ENCODE measurements at regions not wholly inside any gene's neighbourhood (a gene's known extent, or its start where the extent isn't known, plus 50 kb on each side); places are given as distances from the start of the nearest gene placed in this dataset.

DNA sequence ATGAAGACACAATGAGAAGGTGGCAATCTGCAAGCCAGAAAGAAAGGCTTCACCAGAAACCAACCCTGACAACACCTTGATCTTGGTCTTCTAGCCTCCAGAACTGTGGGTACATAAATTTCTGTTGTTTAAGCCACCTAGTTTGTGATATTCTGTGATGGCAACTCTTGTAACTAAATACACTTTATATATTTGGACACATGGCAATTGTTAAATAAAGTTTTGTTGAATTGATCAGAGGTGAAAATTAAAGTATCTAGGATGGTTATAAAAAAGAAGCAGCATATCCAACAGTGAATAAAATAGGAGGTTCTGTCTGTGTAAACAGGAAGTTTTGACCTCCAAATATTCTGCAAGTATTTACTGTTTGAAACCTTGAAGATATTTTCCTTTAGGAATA is 516.3 kb downstream of the SOX5 start:
- Histone ChIP-seq H3K9ac (ENCODE audit: low read length) (no peak overlapping the region), H3K4me3 (ENCODE audit: low read length) (no peak overlapping the region), H3K9me3 (ENCODE audit: control insufficient read depth, low read depth, low read length) (no peaks in the 10 kb centered on the region), H3K27ac (ENCODE audit: low read length) (no peak overlapping the region), H3K27me3 (ENCODE audit: control insufficient read depth, insufficient read depth, low read length) (no peaks in the 10 kb centered on the region), H3K4me1 (ENCODE audit: control insufficient read depth, low read depth, low read length) (peaks cover 8% of the 10 kb centered on the region), H3K36me3 (ENCODE audit: control insufficient read depth, low read depth, low read length) (no peaks in the 10 kb centered on the region)

DNA sequence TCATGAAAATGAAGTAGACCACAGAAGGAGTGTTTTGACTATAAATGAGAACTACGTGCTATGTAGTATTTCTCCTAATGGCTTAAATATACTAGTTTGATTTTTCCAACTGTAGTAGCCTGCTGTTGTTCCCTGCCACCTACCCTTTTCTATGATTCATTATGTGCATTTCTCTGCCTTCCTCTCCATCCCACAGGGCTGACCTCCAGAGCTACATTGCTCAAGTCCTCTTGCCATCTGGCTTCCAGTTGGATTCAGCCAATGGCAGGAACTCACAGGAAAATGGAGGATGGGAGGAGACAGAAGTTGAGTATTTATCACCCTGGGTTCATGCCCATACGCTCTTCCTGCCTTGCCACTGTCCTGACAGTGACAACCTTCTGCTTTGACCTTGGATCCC is 515.3 kb downstream of the SOX5 start:
- Histone ChIP-seq H3K27me3 (ENCODE audit: control insufficient read depth, insufficient read depth, low read length) (no peaks in the 10 kb centered on the region), H3K9ac (ENCODE audit: low read length) (no peak overlapping the region), H3K9me3 (ENCODE audit: control insufficient read depth, low read depth, low read length) (no peaks in the 10 kb centered on the region), H3K27ac (ENCODE audit: low read length) (no peak overlapping the region), H3K36me3 (ENCODE audit: control insufficient read depth, low read depth, low read length) (no peaks in the 10 kb centered on the region), H3K4me1 (ENCODE audit: control insufficient read depth, low read depth, low read length) (peaks cover 1% of the 10 kb centered on the region), H3K4me3 (ENCODE audit: low read length) (no peak overlapping the region)

DNA sequence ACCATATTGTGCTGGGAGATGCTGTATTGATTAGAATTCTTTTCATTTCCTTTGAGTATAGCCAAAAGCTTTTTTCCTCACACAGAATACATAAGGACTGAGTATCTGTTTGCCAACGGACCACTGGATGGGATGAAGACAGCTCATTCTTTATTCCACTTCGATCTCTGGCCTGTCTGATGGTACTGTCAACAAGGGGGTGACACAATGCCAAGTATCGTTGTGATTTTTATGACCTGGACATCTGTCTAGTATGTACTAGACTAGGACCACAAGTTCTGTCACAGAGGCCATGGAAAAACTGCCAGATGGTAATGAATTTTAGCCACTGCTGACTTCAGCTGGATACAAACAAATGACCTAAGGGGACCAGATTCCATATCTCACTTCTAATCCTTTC is 502.7 kb downstream of the SOX5 start:
- Histone ChIP-seq H3K9ac (ENCODE audit: low read length) (no peak overlapping the region), H3K36me3 (ENCODE audit: control insufficient read depth, low read depth, low read length) (no peaks in the 10 kb centered on the region), H3K4me3 (ENCODE audit: low read length) (no peak overlapping the region), H3K9me3 (ENCODE audit: control insufficient read depth, low read depth, low read length) (no peaks in the 10 kb centered on the region), H3K27me3 (ENCODE audit: control insufficient read depth, insufficient read depth, low read length) (no peaks in the 10 kb centered on the region), H3K4me1 (ENCODE audit: control insufficient read depth, low read depth, low read length) (no peaks in the 10 kb centered on the region), H3K27ac (ENCODE audit: low read length) (no peak overlapping the region)

- H3K9ac ChIP-seq (ENCODE audit: low read length): no peak overlapping the region
- no peak overlapping the region for H3K4me3 ChIP-seq (ENCODE audit: low read length)
- H3K9me3 ChIP-seq (ENCODE audit: control insufficient read depth, low read depth, low read length): no peaks in the 10 kb centered on the region
- H3K36me3 ChIP-seq (ENCODE audit: control insufficient read depth, low read depth, low read length): no peaks in the 10 kb centered on the region
- no peaks in the 10 kb centered on the region for H3K4me1 ChIP-seq (ENCODE audit: control insufficient read depth, low read depth, low read length)
- H3K27ac ChIP-seq (ENCODE audit: low read length): no peak overlapping the region
- no peaks in the 10 kb centered on the region for H3K27me3 ChIP-seq (ENCODE audit: control insufficient read depth, insufficient read depth, low read length)
Observed at GRCh38 chr12:23450810-23451209, 498.7 kb downstream of the SOX5 start.

GRCh38 chr12:23455283-23455682 is 494.2 kb downstream of the SOX5 start:
- Histone ChIP-seq H3K4me1 (ENCODE audit: control insufficient read depth, low read depth, low read length) (no peaks in the 10 kb centered on the region), H3K9ac (ENCODE audit: low read length) (no peak overlapping the region), H3K27me3 (ENCODE audit: control insufficient read depth, insufficient read depth, low read length) (no peaks in the 10 kb centered on the region), H3K9me3 (ENCODE audit: control insufficient read depth, low read depth, low read length) (no peaks in the 10 kb centered on the region), H3K4me3 (ENCODE audit: low read length) (no peak overlapping the region), H3K27ac (ENCODE audit: low read length) (no peak overlapping the region), H3K36me3 (ENCODE audit: control insufficient read depth, low read depth, low read length) (no peaks in the 10 kb centered on the region)

- Histone ChIP-seq H3K36me3 (ENCODE audit: control insufficient read depth, low read depth, low read length) (no peaks in the 10 kb centered on the region), H3K9me3 (ENCODE audit: control insufficient read depth, low read depth, low read length) (no peaks in the 10 kb centered on the region), H3K4me3 (ENCODE audit: low read length) (no peak overlapping the region), H3K27me3 (ENCODE audit: control insufficient read depth, insufficient read depth, low read length) (no peaks in the 10 kb centered on the region), H3K27ac (ENCODE audit: low read length) (no peak overlapping the region), H3K9ac (ENCODE audit: low read length) (no peak overlapping the region), H3K4me1 (ENCODE audit: control insufficient read depth, low read depth, low read length) (no peaks in the 10 kb centered on the region)
Observed at GRCh38 chr12:23458640-23459039, 490.8 kb downstream of the SOX5 start.

DNA sequence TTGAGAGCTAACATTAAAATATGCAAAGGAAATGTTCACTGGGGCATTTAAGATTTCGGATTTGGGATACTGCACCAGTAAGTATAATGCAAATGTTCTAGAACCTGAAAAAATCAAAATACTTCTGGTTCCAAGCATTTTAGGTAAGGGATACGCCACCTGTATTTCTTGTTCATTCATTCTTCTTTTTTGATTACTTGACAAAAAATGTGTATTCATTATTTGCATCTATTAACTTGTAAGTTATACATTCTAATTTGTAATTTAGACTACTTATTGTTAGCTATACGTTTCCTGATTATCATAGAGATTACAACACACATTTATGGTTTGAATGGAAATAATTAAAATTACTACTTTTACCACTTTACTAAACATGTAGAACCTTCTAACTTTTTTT is 486.9 kb downstream of the SOX5 start:
- no peaks in the 10 kb centered on the region for H3K27me3 ChIP-seq (ENCODE audit: control insufficient read depth, insufficient read depth, low read length)

GRCh38 chr12:23463172-23463571 is 486.3 kb downstream of the SOX5 start:
- Histone ChIP-seq H3K4me1 (ENCODE audit: control insufficient read depth, low read depth, low read length) (no peaks in the 10 kb centered on the region), H3K27me3 (ENCODE audit: control insufficient read depth, insufficient read depth, low read length) (no peaks in the 10 kb centered on the region), H3K9me3 (ENCODE audit: control insufficient read depth, low read depth, low read length) (no peaks in the 10 kb centered on the region), H3K9ac (ENCODE audit: low read length) (no peak overlapping the region), H3K27ac (ENCODE audit: low read length) (no peak overlapping the region), H3K4me3 (ENCODE audit: low read length) (no peak overlapping the region), H3K36me3 (ENCODE audit: control insufficient read depth, low read depth, low read length) (no peaks in the 10 kb centered on the region)

More for the DNA sequence above, 486.9 kb downstream of the SOX5 start:
- no peak overlapping the region for H3K27ac ChIP-seq (ENCODE audit: low read length)
- no peaks in the 10 kb centered on the region for H3K4me1 ChIP-seq (ENCODE audit: control insufficient read depth, low read depth, low read length)
- no peaks in the 10 kb centered on the region for H3K9me3 ChIP-seq (ENCODE audit: control insufficient read depth, low read depth, low read length)
- no peak overlapping the region for H3K4me3 ChIP-seq (ENCODE audit: low read length)
- H3K9ac ChIP-seq (ENCODE audit: low read length): no peak overlapping the region
- no peaks in the 10 kb centered on the region for H3K36me3 ChIP-seq (ENCODE audit: control insufficient read depth, low read depth, low read length)

DNA sequence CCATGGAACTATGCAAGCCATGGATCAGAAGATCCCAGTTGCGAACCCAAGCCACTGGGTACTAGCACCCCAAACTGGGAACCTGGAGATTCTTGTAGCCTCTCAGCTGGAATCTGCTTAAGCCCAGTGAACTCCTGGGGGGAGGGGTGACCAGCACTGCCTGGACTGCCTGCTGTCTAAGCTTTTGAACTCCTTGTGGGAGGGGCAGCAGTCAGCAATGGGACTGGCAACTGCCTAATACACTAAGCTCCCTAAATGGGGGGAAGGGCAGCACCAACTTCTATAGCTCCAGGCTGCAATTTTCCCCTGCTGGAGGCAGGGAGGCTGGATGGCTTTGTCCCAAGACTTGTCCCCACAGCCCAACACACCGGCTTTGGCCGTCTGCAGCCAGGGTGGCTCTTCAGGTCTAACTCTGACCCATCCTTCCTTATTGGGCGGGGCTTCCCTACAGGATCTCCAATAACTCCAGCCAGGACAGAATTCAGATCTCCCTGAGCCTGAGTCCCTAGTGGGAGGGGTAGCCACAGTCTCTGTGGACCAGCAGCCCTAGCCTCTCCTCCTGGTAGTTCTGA is 485.1 kb downstream of the SOX5 start:
- H3K27ac ChIP-seq (ENCODE audit: low read length): no peak overlapping the region
- H3K36me3 ChIP-seq (ENCODE audit: control insufficient read depth, low read depth, low read length): no peaks in the 10 kb centered on the region
- no peaks in the 10 kb centered on the region for H3K27me3 ChIP-seq (ENCODE audit: control insufficient read depth, insufficient read depth, low read length)
- H3K4me3 ChIP-seq (ENCODE audit: low read length): no peak overlapping the region
- H3K9ac ChIP-seq (ENCODE audit: low read length): no peak overlapping the region
- H3K9me3 ChIP-seq (ENCODE audit: control insufficient read depth, low read depth, low read length): no peaks in the 10 kb centered on the region
- no peaks in the 10 kb centered on the region for H3K4me1 ChIP-seq (ENCODE audit: control insufficient read depth, low read depth, low read length)

GRCh38 chr12:23472329-23472971 is 477.0 kb downstream of the SOX5 start:
- Histone ChIP-seq H3K36me3 (ENCODE audit: control insufficient read depth, low read depth, low read length) (no peaks in the 10 kb centered on the region), H3K27ac (ENCODE audit: low read length) (no peak overlapping the region), H3K9me3 (ENCODE audit: control insufficient read depth, low read depth, low read length) (no peaks in the 10 kb centered on the region), H3K4me1 (ENCODE audit: control insufficient read depth, low read depth, low read length) (no peaks in the 10 kb centered on the region), H3K27me3 (ENCODE audit: control insufficient read depth, insufficient read depth, low read length) (no peaks in the 10 kb centered on the region), H3K4me3 (ENCODE audit: low read length) (no peak overlapping the region), H3K9ac (ENCODE audit: low read length) (no peak overlapping the region)

GRCh38 chr12:23473071-23473470 is 476.4 kb downstream of the SOX5 start:
- H3K4me3 ChIP-seq (ENCODE audit: low read length): no peak overlapping the region
- no peaks in the 10 kb centered on the region for H3K36me3 ChIP-seq (ENCODE audit: control insufficient read depth, low read depth, low read length)
- H3K27me3 ChIP-seq (ENCODE audit: control insufficient read depth, insufficient read depth, low read length): no peaks in the 10 kb centered on the region
- no peak overlapping the region for H3K9ac ChIP-seq (ENCODE audit: low read length)
- H3K9me3 ChIP-seq (ENCODE audit: control insufficient read depth, low read depth, low read length): no peaks in the 10 kb centered on the region
- H3K4me1 ChIP-seq (ENCODE audit: control insufficient read depth, low read depth, low read length): no peaks in the 10 kb centered on the region
- H3K27ac ChIP-seq (ENCODE audit: low read length): no peak overlapping the region

- Histone ChIP-seq H3K9ac (ENCODE audit: low read length) (no peak overlapping the region), H3K9me3 (ENCODE audit: control insufficient read depth, low read depth, low read length) (no peaks in the 10 kb centered on the region), H3K27ac (ENCODE audit: low read length) (no peak overlapping the region), H3K4me1 (ENCODE audit: control insufficient read depth, low read depth, low read length) (no peaks in the 10 kb centered on the region), H3K27me3 (ENCODE audit: control insufficient read depth, insufficient read depth, low read length) (no peaks in the 10 kb centered on the region), H3K4me3 (ENCODE audit: low read length) (no peak overlapping the region), H3K36me3 (ENCODE audit: control insufficient read depth, low read depth, low read length) (no peaks in the 10 kb centered on the region)
Observed at GRCh38 chr12:23474438-23474976, 475.0 kb downstream of the SOX5 start.

Measured in iPS-18a (cell line).